ENCODE measurements at regions not wholly inside any gene's neighbourhood (a gene's known extent, or its start where the extent isn't known, plus 50 kb on each side); places are given as distances from the start of the nearest gene placed in this dataset.
"Not testable (repeated sequence)": the region's sequence is repeated elsewhere in the genome, so short reads cannot be mapped to it uniquely, and the experiment has no call there.

DNA sequence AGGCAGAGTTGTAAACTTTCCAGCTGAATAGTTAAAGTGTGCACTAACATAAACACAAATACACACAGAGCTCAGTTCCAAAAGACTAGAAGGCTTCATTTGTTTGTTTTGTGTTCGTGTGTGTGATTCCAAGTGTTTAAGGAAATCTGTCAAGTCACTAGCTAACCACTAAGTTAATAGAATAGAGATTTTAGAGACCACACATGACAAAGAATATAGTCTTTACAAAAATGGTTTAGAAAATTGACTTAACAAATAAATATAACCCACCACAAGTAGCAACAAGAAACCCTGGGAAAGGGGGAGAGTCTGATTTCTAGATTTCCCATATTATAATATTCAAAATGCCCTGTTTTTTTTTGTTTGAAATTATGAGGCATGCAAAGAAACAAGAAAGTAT lies 209.4 kb downstream of the FZD1 start:
- peaks cover 6% of the 10 kb centered on the region for H3K9me3 Mint-ChIP-seq (ENCODE audit: low read depth, unreplicated experiment)
- H3K4me3 Mint-ChIP-seq (ENCODE audit: low read depth, unreplicated experiment): no peak overlapping the region
- H3K27ac Mint-ChIP-seq (ENCODE audit: unreplicated experiment): no peak overlapping the region
- intact Hi-C loops (cut with micrococcal nuclease; ENCODE audit: unreplicated experiment): no loop called here
- no peak for DNase-seq
- no peaks in the 10 kb centered on the region for H3K36me3 Mint-ChIP-seq (ENCODE audit: insufficient read depth, unreplicated experiment)
- no peaks in the 10 kb centered on the region for H3K4me1 Mint-ChIP-seq (ENCODE audit: low read depth, unreplicated experiment)
- no TSS peak for BruUV-seq (replicated peaks)
- CTCF ChIA-PET: no interaction called here
- TF ChIP-seq, protein P1, sequence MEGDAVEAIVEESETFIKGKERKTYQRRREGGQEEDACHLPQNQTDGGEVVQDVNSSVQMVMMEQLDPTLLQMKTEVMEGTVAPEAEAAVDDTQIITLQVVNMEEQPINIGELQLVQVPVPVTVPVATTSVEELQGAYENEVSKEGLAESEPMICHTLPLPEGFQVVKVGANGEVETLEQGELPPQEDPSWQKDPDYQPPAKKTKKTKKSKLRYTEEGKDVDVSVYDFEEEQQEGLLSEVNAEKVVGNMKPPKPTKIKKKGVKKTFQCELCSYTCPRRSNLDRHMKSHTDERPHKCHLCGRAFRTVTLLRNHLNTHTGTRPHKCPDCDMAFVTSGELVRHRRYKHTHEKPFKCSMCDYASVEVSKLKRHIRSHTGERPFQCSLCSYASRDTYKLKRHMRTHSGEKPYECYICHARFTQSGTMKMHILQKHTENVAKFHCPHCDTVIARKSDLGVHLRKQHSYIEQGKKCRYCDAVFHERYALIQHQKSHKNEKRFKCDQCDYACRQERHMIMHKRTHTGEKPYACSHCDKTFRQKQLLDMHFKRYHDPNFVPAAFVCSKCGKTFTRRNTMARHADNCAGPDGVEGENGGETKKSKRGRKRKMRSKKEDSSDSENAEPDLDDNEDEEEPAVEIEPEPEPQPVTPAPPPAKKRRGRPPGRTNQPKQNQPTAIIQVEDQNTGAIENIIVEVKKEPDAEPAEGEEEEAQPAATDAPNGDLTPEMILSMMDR (IDR thresholded peaks at IDR 0.05; ENCODE audit: unreplicated experiment): no peak
- peaks cover 13% of the 10 kb centered on the region for H3K27me3 Mint-ChIP-seq (ENCODE audit: unreplicated experiment)

DNA sequence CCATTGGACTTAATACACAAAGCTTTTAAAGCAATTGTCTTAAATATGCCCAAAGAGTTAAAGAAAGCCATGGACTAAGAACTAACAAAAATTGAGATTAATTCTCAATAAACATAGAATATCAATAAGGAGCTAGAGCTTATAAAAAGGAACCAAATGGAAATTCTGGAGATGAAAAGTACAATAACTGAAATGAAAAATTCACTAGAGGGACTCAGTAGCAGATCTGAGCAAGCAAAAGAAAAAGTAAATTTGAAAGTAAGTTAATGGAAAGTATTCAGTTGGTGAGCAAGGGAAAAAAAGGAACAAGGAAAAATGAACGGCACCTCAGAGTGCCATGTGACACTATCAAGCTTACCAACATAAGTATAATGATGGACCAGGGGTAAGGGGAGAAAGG lies 209.8 kb downstream of the FZD1 start:
- no peaks in the 10 kb centered on the region for H3K4me1 Mint-ChIP-seq (ENCODE audit: low read depth, unreplicated experiment)
- H3K9me3 Mint-ChIP-seq (ENCODE audit: low read depth, unreplicated experiment): peaks cover 6% of the 10 kb centered on the region
- no peak for DNase-seq
- TF ChIP-seq, protein P1 (IDR thresholded peaks at IDR 0.05; ENCODE audit: unreplicated experiment): no peak
- H3K4me3 Mint-ChIP-seq (ENCODE audit: low read depth, unreplicated experiment): no peak overlapping the region
- intact Hi-C loops (cut with micrococcal nuclease; ENCODE audit: unreplicated experiment): no loop called here
- no peaks in the 10 kb centered on the region for H3K36me3 Mint-ChIP-seq (ENCODE audit: insufficient read depth, unreplicated experiment)
- BruUV-seq (replicated peaks): no TSS peak
- CTCF ChIA-PET: no interaction called here
- no peak overlapping the region for H3K27ac Mint-ChIP-seq (ENCODE audit: unreplicated experiment)
- H3K27me3 Mint-ChIP-seq (ENCODE audit: unreplicated experiment): peaks cover 13% of the 10 kb centered on the region

DNA sequence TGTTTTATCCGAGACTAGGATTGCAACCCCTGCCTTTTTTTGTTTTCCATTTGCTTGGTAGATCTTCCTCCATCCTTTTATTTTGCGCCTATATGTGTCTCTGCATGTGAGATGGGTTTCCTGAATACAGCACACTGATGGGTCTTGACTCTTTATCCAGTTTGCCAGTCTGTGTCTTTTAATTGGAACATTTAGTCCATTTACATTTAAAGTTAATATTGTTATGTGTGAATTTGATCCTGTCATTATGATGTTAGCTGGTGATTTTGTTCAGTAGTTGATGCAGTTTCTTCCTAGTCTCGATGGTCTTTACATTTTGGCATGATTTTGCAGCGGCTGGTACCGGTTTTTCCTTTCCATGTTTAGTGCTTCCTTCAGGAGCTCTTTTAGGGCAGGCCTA lies 216.2 kb downstream of the FZD1 start:
- CTCF ChIA-PET; H3K27ac Mint-ChIP-seq (ENCODE audit: unreplicated experiment); H3K36me3 Mint-ChIP-seq (ENCODE audit: insufficient read depth, unreplicated experiment); H3K9me3 Mint-ChIP-seq (ENCODE audit: low read depth, unreplicated experiment); DNase-seq; BruUV-seq (replicated peaks); intact Hi-C loops (cut with micrococcal nuclease; ENCODE audit: unreplicated experiment); H3K27me3 Mint-ChIP-seq (ENCODE audit: unreplicated experiment); H3K4me1 Mint-ChIP-seq (ENCODE audit: low read depth, unreplicated experiment); H3K4me3 Mint-ChIP-seq (ENCODE audit: low read depth, unreplicated experiment): not testable (repeated sequence)

DNA sequence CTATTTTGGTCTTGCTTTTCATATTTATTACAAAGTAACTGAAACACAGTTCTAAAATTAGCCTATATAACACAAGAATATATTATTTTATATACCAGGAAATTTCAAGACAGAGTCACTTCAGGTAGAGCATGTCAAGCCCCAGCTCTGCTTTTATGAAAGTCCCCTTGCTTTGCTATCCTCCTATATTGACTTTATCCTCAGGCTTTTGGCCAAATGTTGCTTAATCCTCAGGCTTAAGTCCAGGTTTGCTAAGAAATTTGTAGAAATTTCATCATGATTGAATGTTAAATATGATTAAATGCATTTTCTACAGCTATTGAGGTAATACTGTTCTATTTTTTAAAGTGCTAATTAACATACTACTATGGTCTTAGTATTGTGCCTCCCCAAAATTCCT lies 227.6 kb downstream of the FZD1 start:
- H3K27me3 Mint-ChIP-seq (ENCODE audit: unreplicated experiment): no peaks in the 10 kb centered on the region
- no peak overlapping the region for H3K4me3 Mint-ChIP-seq (ENCODE audit: low read depth, unreplicated experiment)
- H3K4me1 Mint-ChIP-seq (ENCODE audit: low read depth, unreplicated experiment): no peaks in the 10 kb centered on the region
- no peak overlapping the region for H3K27ac Mint-ChIP-seq (ENCODE audit: unreplicated experiment)
- TF ChIP-seq, protein P1 (IDR thresholded peaks at IDR 0.05; ENCODE audit: unreplicated experiment): no peak
- BruUV-seq (replicated peaks): no TSS peak
- CTCF ChIA-PET: no interaction called here
- DNase-seq: no peak
- no peaks in the 10 kb centered on the region for H3K9me3 Mint-ChIP-seq (ENCODE audit: low read depth, unreplicated experiment)
- intact Hi-C loops (cut with micrococcal nuclease; ENCODE audit: unreplicated experiment): no loop called here
- no peaks in the 10 kb centered on the region for H3K36me3 Mint-ChIP-seq (ENCODE audit: insufficient read depth, unreplicated experiment)

DNA sequence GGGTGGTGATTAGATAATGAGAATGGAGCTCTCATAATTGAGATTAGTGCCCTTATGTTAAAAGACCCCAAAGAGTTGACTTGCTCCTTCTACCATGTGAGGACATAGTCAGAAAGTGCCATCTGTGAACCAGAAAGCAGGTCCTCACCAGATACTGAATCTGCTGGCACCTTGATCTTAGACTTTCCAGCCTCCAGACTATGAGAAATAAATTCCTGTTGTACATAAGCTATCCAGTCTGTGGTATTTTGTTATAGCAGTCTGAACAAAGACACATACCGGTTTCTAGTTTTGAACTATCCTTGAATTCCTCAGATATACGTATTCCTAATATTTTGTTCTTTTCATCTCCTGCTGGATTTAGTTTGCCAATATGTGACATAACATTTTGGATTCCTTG lies 228.1 kb downstream of the FZD1 start:
- H3K4me3 Mint-ChIP-seq (ENCODE audit: low read depth, unreplicated experiment): no peak overlapping the region
- H3K9me3 Mint-ChIP-seq (ENCODE audit: low read depth, unreplicated experiment): no peaks in the 10 kb centered on the region
- DNase-seq: no peak
- H3K4me1 Mint-ChIP-seq (ENCODE audit: low read depth, unreplicated experiment): no peaks in the 10 kb centered on the region
- BruUV-seq (replicated peaks): no TSS peak
- intact Hi-C loops (cut with micrococcal nuclease; ENCODE audit: unreplicated experiment): no loop called here
- no peaks in the 10 kb centered on the region for H3K36me3 Mint-ChIP-seq (ENCODE audit: insufficient read depth, unreplicated experiment)
- H3K27ac Mint-ChIP-seq (ENCODE audit: unreplicated experiment): no peak overlapping the region
- no peaks in the 10 kb centered on the region for H3K27me3 Mint-ChIP-seq (ENCODE audit: unreplicated experiment)
- CTCF ChIA-PET: no interaction called here
- TF ChIP-seq, protein P1 (IDR thresholded peaks at IDR 0.05; ENCODE audit: unreplicated experiment): no peak
